ENCODE measurements at regions not wholly inside any gene's neighbourhood (a gene's known extent, or its start where the extent isn't known, plus 50 kb on each side); places are given as distances from the start of the nearest gene placed in this dataset.

DNA sequence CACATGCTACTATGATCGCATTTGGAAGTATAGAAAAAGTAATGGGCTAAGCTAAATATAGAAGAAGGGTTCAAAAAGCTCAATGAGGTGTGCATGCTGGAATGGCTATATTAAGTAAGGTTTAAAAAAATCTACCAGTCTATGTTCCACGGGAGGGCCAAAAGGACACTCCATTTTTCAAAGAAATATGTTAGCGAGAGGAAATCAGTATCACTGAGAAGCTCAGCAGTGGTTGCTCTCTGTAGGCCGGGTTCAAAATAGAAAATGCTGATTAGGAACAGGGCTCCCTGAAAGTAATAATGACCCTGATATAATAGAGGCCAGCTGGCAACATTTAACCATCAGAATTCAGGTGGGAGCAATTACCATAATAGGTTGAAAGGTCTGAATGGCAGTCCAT is 224.5 kb upstream of the SEMA3E start:
- TF ChIP-seq, protein P1, sequence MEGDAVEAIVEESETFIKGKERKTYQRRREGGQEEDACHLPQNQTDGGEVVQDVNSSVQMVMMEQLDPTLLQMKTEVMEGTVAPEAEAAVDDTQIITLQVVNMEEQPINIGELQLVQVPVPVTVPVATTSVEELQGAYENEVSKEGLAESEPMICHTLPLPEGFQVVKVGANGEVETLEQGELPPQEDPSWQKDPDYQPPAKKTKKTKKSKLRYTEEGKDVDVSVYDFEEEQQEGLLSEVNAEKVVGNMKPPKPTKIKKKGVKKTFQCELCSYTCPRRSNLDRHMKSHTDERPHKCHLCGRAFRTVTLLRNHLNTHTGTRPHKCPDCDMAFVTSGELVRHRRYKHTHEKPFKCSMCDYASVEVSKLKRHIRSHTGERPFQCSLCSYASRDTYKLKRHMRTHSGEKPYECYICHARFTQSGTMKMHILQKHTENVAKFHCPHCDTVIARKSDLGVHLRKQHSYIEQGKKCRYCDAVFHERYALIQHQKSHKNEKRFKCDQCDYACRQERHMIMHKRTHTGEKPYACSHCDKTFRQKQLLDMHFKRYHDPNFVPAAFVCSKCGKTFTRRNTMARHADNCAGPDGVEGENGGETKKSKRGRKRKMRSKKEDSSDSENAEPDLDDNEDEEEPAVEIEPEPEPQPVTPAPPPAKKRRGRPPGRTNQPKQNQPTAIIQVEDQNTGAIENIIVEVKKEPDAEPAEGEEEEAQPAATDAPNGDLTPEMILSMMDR (conservative IDR thresholded peaks at IDR 0.05 in 1 of 2, IDR thresholded peaks at IDR 0.05 in 1 of 2; ENCODE audit: extremely low read depth in 1 of 2, insufficient read depth in 1 of 2, low read depth in 1 of 2, low read length in 2 of 2), result no peak
- TF ChIP-seq EZH2 (IDR thresholded peaks at IDR 0.05; ENCODE audit: borderline replicate concordance, low read length), result no peak

Measured in mammary epithelial cell (primary cell).